Ovary (tissue), 7 donors: ENCODE measurements at regions not wholly inside any gene's neighbourhood (a gene's known extent, or its start where the extent isn't known, plus 50 kb on each side); places are given as distances from the start of the nearest gene placed in this dataset.

Source experiments
- DNase-seq, 5 donors: peaks; one replicate each; pipeline ENCODE4 v3.0.0-alpha.2; 2019 to 2020
- H3K27ac ChIP-seq, 2 donors: fragments of 200-600 bp; one replicate each; pipeline versions ENCODE4 v1.5.1 to v1.8.0; 2019 to 2022
- H3K27me3 ChIP-seq: fragments of 200-600 bp; one replicate; pipeline ENCODE4 v1.8.0; 2022
- H3K36me3 ChIP-seq: fragments of 200-600 bp; sonication (generic); one replicate; pipeline ENCODE4 v1.5.1; 2019
- H3K4me1 ChIP-seq: one replicate; pipeline ENCODE4 v1.8.1; 2013; ENCODE audit warnings: mild to moderate bottlenecking, moderate library complexity; ENCODE audit not compliant: insufficient read depth
- H3K4me3 ChIP-seq: fragments of 200-600 bp; sonication (generic); one replicate; pipeline ENCODE4 v1.5.1; 2017
- H3K9me3 ChIP-seq, 2 donors: fragments of 200-600 bp in 1 of 2; sonication (generic) in 1 of 2; one replicate each; pipeline versions ENCODE4 v1.5.1 to v1.8.1; 2013 to 2019; ENCODE audit warnings: mild to moderate bottlenecking in 1 of 2, moderate library complexity in 1 of 2
- CTCF ChIP-seq, 3 donors: fragments of 450-650 bp in 2 of 3; fragments of 200-600 bp in 1 of 3; IDR thresholded peaks; one replicate each; pipeline versions ENCODE4 v1.5.1 to v1.8.0; 2016 to 2022; ENCODE audit warnings: antibody characterized with exemption in 3 of 3, mild to moderate bottlenecking in 1 of 3
- EP300 ChIP-seq: sonication (generic); formaldehyde crosslinking; IDR thresholded peaks from one replicate; pipeline ENCODE4 v1.6.1; 2017; ENCODE audit warnings: antibody characterized with exemption
- POLR2A ChIP-seq: fragments of 450-650 bp; IDR thresholded peaks from one replicate; pipeline ENCODE4 v1.6.1; 2017; ENCODE audit warnings: antibody characterized with exemption, mild to moderate bottlenecking, moderate library complexity
- WGBS, 3 donors: extraction: QIAGEN DNeasy Blood & Tissue Kit in 1 of 3; methylation state at CpG; one replicate each; pipeline versions ENCODE4 v1.1.5 to v1.1.7; 2013 to 2017; 5-methylcytosine and 5-hydroxymethylcytosine counted together
- intact Hi-C, 4 donors: fragments of 100-400 bp; cut with DNase I; formaldehyde crosslinking; loops; one replicate each; pipeline versions ENCODE4 v1.11.0 to v1.15.1; 2022 to 2023
- donor health status: DM: no; HTN: no; CAD: no; lungs with moderate emphysema.
- donor health status: DM: no; HTN: no; CAD: no.
- donor health status: Bipolar disorder and iron deficiency.
- donor health status: DM: no; HTN: no; CAD: no.
- donor health status: DM: yes; HTN: yes; CAD: no.

GRCh38 chr15:55108448-55108847 lies 88.3 kb downstream of the RSL24D1 start:
- DNase-seq: no peak
- Histone ChIP-seq H3K4me1 (no peaks in the 10 kb centered on the region), H3K27me3 (no peaks in the 10 kb centered on the region), H3K4me3 (no peak overlapping the region), H3K36me3 (no peaks in the 10 kb centered on the region), H3K9me3 (no peaks in the 10 kb centered on the region), H3K27ac (no peak overlapping the region)
- WGBS, 3 donors: 61 to 69% (median 63%) methylated on average over 5 of the region's 5 CpGs
- no peak for TF ChIP-seq CTCF (IDR thresholded peaks at IDR 0.05)
- TF ChIP-seq EP300: no peak
- TF ChIP-seq POLR2A: no peak
- intact Hi-C loops: no loop called here

DNA sequence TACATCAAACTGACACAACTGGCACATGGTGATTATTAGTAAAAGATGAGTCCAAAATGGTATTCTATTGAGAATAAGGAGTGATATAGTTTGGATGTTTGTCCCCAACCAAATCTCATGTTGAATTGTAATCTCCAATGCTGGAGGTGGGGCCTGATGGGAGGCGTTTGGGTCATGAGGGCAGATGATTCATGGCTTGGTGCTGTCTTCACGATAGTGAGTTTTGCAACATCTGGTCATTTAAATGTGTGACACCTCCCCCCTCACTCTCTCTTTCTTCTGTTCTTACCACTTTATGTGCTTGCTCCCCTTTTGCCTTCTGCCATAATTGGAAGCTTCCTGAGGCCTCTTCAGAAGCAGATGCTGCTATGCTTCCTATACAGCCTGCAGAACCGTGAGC lies 90.6 kb downstream of the RSL24D1 start:
- TF ChIP-seq POLR2A: no peak
- TF ChIP-seq CTCF (IDR thresholded peaks at IDR 0.05): no peak
- no peak for TF ChIP-seq EP300
- intact Hi-C loops: no loop called here
- H3K27ac ChIP-seq: no peak overlapping the region
- 75 to 79% (median 78%) methylated on average over 3 of the region's 3 CpGs for WGBS, 3 donors
- no peak overlapping the region for H3K4me3 ChIP-seq
- H3K36me3 ChIP-seq: no peaks in the 10 kb centered on the region
- DNase-seq: no peak
- no peaks in the 10 kb centered on the region for H3K27me3 ChIP-seq
- peaks cover 0 to 3% of the 10 kb centered on the region in 2 donors for H3K9me3 ChIP-seq
- no peaks in the 10 kb centered on the region for H3K4me1 ChIP-seq

DNA sequence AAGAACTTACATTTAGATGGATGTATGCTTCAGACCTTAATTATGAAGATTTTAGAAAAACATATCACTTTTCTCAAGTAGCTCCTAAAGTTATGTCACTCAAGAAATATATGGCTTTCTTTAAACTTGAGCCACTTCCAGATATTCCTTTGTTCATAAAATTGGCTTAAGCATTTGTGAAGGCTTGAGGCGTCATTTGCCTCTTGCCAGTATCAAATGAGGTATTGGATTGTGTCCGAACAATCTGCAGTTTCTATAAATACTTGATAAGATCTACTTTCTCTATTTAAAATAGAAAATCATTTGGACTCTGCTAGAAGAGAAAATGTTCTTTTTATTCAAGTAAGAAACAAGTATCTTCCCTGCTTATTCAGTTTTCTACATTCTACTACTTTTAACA lies 102.6 kb downstream of the RSL24D1 start:
- intact Hi-C loops: no loop called here
- no peak for TF ChIP-seq POLR2A
- no peaks in the 10 kb centered on the region for H3K4me1 ChIP-seq
- WGBS, 3 donors: 61 to 67% (median 62%) methylated on average over 2 of the region's 2 CpGs
- H3K9me3 ChIP-seq: no peaks in the 10 kb centered on the region
- H3K27me3 ChIP-seq: peaks cover 4% of the 10 kb centered on the region
- H3K36me3 ChIP-seq: no peaks in the 10 kb centered on the region
- no peak for DNase-seq
- no peak overlapping the region for H3K4me3 ChIP-seq
- H3K27ac ChIP-seq: no peak overlapping the region

DNA sequence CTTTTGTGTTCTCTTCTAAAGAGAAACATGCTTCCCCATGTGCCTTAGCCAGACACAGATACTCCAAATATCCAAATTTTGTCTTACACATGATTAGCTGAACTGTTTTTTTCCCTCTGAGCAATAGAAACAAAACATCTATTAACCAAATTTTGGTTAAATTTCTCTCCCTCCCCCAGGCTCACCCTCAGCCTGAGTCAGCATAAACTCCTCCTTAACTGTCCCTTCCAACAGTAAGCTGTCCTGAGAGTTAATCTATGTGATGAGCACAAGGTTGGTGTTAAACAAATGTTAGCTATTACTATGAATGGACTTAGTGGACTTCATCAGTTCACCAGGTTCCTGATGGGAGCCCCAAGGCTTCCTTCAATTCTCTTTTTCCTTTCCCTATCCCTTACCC lies 108.5 kb downstream of the RSL24D1 start:
- no peak overlapping the region for H3K4me3 ChIP-seq
- H3K4me1 ChIP-seq: no peaks in the 10 kb centered on the region
- H3K27me3 ChIP-seq: peaks cover 4% of the 10 kb centered on the region
- no peak for DNase-seq
- no peak overlapping the region for H3K27ac ChIP-seq
- no peaks in the 10 kb centered on the region for H3K9me3 ChIP-seq
- intact Hi-C loops: no loop called here
- H3K36me3 ChIP-seq: no peaks in the 10 kb centered on the region
- TF ChIP-seq POLR2A (no peak), EP300 (no peak), CTCF (IDR thresholded peaks at IDR 0.05) (no peak)

DNA sequence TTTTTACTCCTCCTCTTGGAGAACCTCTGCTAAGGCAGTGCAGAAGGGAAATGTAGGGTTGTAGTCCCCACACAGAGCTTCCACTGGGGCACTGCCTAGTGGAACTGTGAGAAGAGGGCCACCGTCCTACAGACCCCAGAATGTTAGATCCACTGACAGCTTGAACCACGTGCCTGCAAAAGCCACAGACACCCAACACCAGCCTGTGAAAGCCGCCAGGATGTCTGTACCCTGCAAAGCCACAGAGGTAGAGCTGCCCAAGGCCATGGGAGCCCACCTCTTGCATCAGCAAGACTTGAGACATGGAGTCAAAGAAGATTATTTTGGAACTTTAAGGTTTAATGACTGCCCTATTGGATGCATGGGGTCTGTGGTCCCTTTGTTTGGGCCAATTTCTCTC lies 112.1 kb downstream of the RSL24D1 start:
- intact Hi-C loops: no loop called here
- Histone ChIP-seq H3K4me3 (no peak overlapping the region), H3K4me1 (no peaks in the 10 kb centered on the region), H3K27ac (no peak overlapping the region), H3K36me3 (no peaks in the 10 kb centered on the region), H3K27me3 (no peaks in the 10 kb centered on the region), H3K9me3 (no peaks in the 10 kb centered on the region)
- WGBS, 3 donors: 70 to 84% (median 83%) methylated on average over 3 of the region's 3 CpGs
- TF ChIP-seq CTCF (IDR thresholded peaks at IDR 0.05): no peak
- TF ChIP-seq POLR2A: no peak
- TF ChIP-seq EP300: no peak
- DNase-seq: no peak
